Sigmoid colon (tissue), 6 donors: ENCODE measurements at regions not wholly inside any gene's neighbourhood (a gene's known extent, or its start where the extent isn't known, plus 50 kb on each side); places are given as distances from the start of the nearest gene placed in this dataset.

Source experiments
- DNase-seq: peaks from one replicate; pipeline ENCODE4 v3.0.0-alpha.2; 2019
- H3K27ac ChIP-seq, 4 donors: fragments of 200-600 bp; sonication (generic); one replicate each; pipeline ENCODE4 v1.5.1; 2016 to 2019; ENCODE audit warnings: mild to moderate bottlenecking in 1 of 4
- H3K27me3 ChIP-seq, 3 donors: fragments of 200-600 bp; sonication (generic); one replicate each; pipeline ENCODE4 v1.5.1; 2019; ENCODE audit warnings: mild to moderate bottlenecking in 1 of 3
- H3K36me3 ChIP-seq, 4 donors: fragments of 200-600 bp; sonication (generic); one replicate each; pipeline ENCODE4 v1.5.1; 2016 to 2019
- H3K4me1 ChIP-seq, 4 donors: fragments of 200-600 bp; sonication (generic); one replicate each; pipeline ENCODE4 v1.5.1; 2017 to 2019
- H3K4me3 ChIP-seq, 4 donors: fragments of 200-600 bp; sonication (generic); one replicate each; pipeline ENCODE4 v1.5.1; 2017 to 2019; ENCODE audit warnings: mild to moderate bottlenecking in 2 of 4, moderate library complexity in 1 of 4
- H3K9me3 ChIP-seq, 4 donors: fragments of 200-600 bp in 3 of 4; sonication (generic) in 3 of 4; one replicate each; pipeline versions ENCODE4 v1.5.1 to v1.6.1; 2013 to 2019
- EP300 ChIP-seq, 4 donors: sonication (generic); formaldehyde crosslinking; IDR thresholded peaks; one replicate each; pipeline ENCODE4 v1.6.1; 2017; ENCODE audit warnings: antibody characterized with exemption in 4 of 4
- POLR2A ChIP-seq, 2 donors: fragments of 450-650 bp; IDR thresholded peaks; one replicate each; pipeline ENCODE4 v1.6.1; 2016; ENCODE audit warnings: antibody characterized with exemption in 2 of 2, mild to moderate bottlenecking in 2 of 2, moderate library complexity in 2 of 2
- POLR2AphosphoS5 ChIP-seq, 4 donors: sonication (generic); formaldehyde crosslinking; IDR thresholded peaks; one replicate each; pipeline ENCODE4 v1.6.1; 2017; ENCODE audit warnings: antibody characterized with exemption in 4 of 4
- WGBS, 2 donors: extraction: QIAGEN DNeasy Blood & Tissue Kit; methylation state at CpG; one replicate each; pipeline ENCODE4 v1.1.7; 2013; 5-methylcytosine and 5-hydroxymethylcytosine counted together
- intact Hi-C: fragments of 100-400 bp; cut with DNase I; formaldehyde crosslinking; loops from one replicate; pipeline ENCODE4 v1.15.1; 2023
- TF ChIP-seq, protein P1 (sequence below), 4 experiments: fragments of 450-650 bp in 3 of 4; fragments of 200-600 bp in 1 of 4; IDR thresholded peaks; one replicate each; pipeline ENCODE4 v1.5.1; 2016 to 2019; ENCODE audit warnings: antibody characterized with exemption in 4 of 4, mild to moderate bottlenecking in 3 of 4, moderate library complexity in 2 of 4
- donor health status: healthy with polysubstance abuse.
- donor health status: healthy.

DNA sequence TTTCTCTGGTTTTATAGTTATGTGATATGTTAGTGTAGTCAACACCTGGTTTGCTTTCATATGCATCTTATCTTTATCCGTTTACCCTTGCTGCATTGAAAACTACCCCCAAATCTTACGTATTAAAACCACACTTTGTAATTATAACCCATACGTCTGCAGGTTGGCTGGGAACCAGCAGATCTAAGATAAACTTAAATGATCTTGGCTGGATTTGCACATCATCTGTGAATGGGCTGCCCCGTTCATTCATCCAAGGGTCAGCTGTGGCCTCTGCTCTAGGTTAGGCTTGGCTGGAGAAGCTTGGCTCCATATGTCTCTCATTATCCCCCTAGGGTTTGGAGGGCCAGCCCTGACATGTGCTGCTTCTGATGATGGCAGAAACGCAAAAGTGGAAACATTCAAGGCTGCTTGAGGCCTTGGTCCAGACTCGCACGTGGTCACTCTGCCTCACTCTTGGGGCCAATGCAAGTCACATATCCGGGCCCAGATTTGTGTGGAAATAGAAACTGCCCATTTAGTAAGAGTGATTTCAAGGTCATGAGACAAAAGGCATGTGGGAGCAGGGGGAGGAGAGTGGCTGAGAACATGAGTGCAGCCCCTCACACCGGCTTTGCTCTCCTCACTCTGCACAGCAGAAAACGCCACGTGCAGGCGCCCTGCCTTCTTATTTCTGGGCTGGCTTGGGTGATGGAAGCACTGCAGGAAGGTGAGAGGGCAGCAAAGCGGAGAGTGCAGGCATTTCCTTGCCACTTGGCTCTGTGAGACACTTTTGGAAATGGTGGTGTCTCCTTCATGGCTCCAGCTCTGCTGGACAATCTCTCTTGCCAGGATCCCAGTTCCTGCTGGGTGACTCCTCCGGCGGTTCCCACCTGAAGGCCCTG lies 553.8 kb downstream of the GLRX3 start:
- 78 to 79% methylated on average over 15 of the region's 15 CpGs for WGBS, 2 donors

DNA sequence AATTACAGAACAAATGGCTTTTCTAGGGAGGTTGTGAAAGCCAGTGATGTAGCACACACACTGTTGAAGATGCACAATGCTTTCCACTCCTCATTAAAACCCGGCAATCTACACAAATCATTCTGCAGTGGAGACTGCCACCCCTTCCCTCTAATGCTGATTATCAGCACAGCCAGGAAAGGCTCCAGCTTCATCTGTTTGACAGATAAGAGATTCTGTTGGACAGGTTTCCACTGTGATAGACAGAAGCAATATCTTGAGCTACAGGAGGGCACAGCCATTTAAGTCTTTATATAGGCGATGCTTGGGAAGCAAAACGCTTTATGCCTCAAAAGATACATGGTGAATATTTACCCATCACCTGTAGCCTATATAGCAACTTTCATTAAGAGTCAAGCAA lies 555.6 kb downstream of the GLRX3 start:
- TF ChIP-seq EP300 (IDR thresholded peaks at IDR 0.05) (no peak), POLR2A (IDR thresholded peaks at IDR 0.05) (no peak), POLR2AphosphoS5 (IDR thresholded peaks at IDR 0.05) (no peak)
- TF ChIP-seq, protein P1, sequence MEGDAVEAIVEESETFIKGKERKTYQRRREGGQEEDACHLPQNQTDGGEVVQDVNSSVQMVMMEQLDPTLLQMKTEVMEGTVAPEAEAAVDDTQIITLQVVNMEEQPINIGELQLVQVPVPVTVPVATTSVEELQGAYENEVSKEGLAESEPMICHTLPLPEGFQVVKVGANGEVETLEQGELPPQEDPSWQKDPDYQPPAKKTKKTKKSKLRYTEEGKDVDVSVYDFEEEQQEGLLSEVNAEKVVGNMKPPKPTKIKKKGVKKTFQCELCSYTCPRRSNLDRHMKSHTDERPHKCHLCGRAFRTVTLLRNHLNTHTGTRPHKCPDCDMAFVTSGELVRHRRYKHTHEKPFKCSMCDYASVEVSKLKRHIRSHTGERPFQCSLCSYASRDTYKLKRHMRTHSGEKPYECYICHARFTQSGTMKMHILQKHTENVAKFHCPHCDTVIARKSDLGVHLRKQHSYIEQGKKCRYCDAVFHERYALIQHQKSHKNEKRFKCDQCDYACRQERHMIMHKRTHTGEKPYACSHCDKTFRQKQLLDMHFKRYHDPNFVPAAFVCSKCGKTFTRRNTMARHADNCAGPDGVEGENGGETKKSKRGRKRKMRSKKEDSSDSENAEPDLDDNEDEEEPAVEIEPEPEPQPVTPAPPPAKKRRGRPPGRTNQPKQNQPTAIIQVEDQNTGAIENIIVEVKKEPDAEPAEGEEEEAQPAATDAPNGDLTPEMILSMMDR (IDR thresholded peaks at IDR 0.05), result no peak
- Histone ChIP-seq H3K4me3 (no peak overlapping the region), H3K9me3 (no peaks in the 10 kb centered on the region), H3K4me1 (no peaks in the 10 kb centered on the region), H3K36me3 (no peaks in the 10 kb centered on the region), H3K27ac (no peak overlapping the region), H3K27me3 (peaks cover 0 to 5% (median 0%) of the 10 kb centered on the region in 3 donors)
- 69 to 70% methylated on average over 3 of the region's 3 CpGs for WGBS, 2 donors
- intact Hi-C loops, result no loop called here
- no peak for DNase-seq

More for the DNA sequence above, 553.8 kb downstream of the GLRX3 start:
- intact Hi-C loops, result no loop called here
- TF ChIP-seq POLR2AphosphoS5 (IDR thresholded peaks at IDR 0.05) (no peak), EP300 (IDR thresholded peaks at IDR 0.05) (no peak), POLR2A (IDR thresholded peaks at IDR 0.05) (no peak)
- TF ChIP-seq, protein P1 (IDR thresholded peaks at IDR 0.05), result no peak
- no peaks in the 10 kb centered on the region for H3K4me1 ChIP-seq
- H3K27me3 ChIP-seq, result peaks cover 0 to 5% (median 0%) of the 10 kb centered on the region in 3 donors
- H3K36me3 ChIP-seq, result no peaks in the 10 kb centered on the region
- H3K9me3 ChIP-seq, result peaks cover 0 to 3% (median 1%) of the 10 kb centered on the region in 4 donors
- H3K4me3 ChIP-seq, result no peak overlapping the region
- no peak overlapping the region for H3K27ac ChIP-seq
- DNase-seq, result no peak

DNA sequence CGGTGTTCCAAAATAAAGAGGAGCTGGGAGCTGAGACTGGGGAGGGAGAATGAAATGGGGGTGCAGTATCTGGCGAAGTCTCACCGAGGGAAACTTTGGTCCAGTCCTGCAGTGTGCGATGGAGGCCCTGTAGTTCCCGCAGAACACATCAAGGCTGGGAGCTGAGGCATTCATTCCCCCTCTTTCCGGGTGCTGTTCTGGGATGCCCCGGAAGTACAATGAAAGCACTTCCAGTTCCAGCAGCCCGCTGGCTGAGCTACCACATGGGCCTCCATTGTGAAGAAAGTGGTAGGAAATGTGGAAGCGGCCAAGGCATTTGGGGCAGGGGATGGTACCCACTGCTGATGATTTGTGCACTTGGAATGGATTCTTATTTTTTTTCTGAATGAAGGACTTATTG lies 560.7 kb downstream of the GLRX3 start:
- intact Hi-C loops, result no loop called here
- Histone ChIP-seq H3K4me1 (no peaks in the 10 kb centered on the region), H3K36me3 (no peaks in the 10 kb centered on the region), H3K27ac (no peak overlapping the region), H3K4me3 (no peak overlapping the region), H3K9me3 (no peaks in the 10 kb centered on the region), H3K27me3 (peaks cover 0 to 5% (median 0%) of the 10 kb centered on the region in 3 donors)
- WGBS, 2 donors, result 92 to 93% methylated on average over 9 of the region's 9 CpGs
- TF ChIP-seq, protein P1 (IDR thresholded peaks at IDR 0.05), result no peak
- TF ChIP-seq EP300 (IDR thresholded peaks at IDR 0.05) (no peak), POLR2A (IDR thresholded peaks at IDR 0.05) (no peak), POLR2AphosphoS5 (IDR thresholded peaks at IDR 0.05) (no peak)
- no peak for DNase-seq

DNA sequence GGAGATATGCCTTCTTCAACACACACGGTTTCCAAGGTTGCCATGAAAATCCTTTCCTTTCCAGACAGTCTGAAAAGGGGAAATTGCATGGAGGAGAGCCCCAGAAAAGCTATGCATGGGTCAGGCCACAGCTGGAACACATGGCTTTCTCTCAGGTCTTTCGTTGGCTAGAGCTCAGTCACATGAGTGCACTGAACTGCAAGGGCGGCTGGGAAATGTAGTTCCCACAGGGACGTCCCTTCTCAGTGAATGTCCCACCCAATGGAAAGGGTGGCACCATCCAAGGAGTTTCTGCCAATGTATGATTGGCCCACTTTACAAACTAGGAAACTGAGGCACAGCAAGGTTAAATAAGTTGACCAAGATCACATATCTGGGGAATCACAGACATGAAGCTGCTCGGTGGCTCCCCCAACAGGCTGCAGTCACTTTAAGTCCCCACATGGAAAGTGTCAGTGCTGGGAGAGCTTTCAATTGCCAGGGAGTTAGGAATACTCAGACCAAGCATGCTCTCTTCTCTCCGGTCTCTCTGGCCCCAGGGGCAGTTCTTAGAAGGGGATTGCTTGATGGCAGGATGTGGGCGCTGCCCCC lies 571.3 kb downstream of the GLRX3 start:
- Histone ChIP-seq H3K9me3 (no peaks in the 10 kb centered on the region), H3K4me1 (no peaks in the 10 kb centered on the region), H3K4me3 (no peak overlapping the region), H3K27me3 (peaks cover 0 to 11% (median 0%) of the 10 kb centered on the region in 3 donors), H3K27ac (no peak overlapping the region), H3K36me3 (no peaks in the 10 kb centered on the region)
- TF ChIP-seq EP300 (IDR thresholded peaks at IDR 0.05) (no peak), POLR2AphosphoS5 (IDR thresholded peaks at IDR 0.05) (no peak), POLR2A (IDR thresholded peaks at IDR 0.05) (no peak)
- TF ChIP-seq, protein P1 (IDR thresholded peaks at IDR 0.05), result no peak
- 77 to 83% methylated on average over 7 of the region's 7 CpGs for WGBS, 2 donors
- no peak for DNase-seq
- intact Hi-C loops, result no loop called here
